ENCODE measurements at regions not wholly inside any gene's neighbourhood (a gene's known extent, or its start where the extent isn't known, plus 50 kb on each side); places are given as distances from the start of the nearest gene placed in this dataset.

DNA sequence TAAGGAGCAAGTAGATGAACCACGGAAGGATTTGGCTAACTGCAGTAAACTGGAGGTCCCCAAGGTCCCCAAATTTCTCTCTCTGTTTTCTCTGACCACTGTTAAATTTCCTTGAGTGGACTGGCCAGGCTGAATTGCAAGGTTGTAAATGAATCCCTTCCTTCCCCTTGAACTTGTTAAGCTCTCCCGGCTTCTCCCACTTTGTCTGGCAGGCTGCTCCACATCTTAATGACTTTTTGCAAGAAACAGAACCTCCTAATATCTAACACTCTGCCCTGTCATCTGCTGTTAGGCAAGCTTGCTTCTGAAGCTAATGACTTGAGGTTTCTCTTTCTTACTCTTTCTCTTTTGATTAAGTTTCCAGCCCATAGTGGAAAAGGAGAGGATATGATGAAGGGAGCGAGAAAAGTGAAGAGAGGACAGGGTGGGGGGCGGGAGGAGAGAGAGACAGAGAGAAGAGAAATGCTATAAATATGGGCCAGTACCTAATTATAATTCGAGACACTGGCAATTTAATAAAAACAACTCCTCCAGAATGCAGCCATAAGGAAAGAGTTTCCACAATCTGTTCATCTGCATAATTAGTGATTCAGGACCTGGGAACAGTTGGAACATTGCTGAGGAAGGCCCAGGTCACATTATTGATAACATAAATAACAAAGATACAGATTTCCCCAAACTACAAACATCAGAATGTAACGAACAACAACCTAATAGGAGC, 437.3 kb upstream of the MPDZ start:
- intact Hi-C loops (cut with micrococcal nuclease; ENCODE audit: unreplicated experiment) (no loop called here), in situ Hi-C loops (cut with MboI) (no loop called here)
- SMC1A ChIA-PET (ENCODE audit: uncharacterized antibody, unreplicated experiment): interaction anchor here (1.1 kb wide), 1 partner anchor 12 kb away, joined by 3 read pairs; no protein-coding TSS in a partner anchor
- H3K9me3 ChIP-seq (replicated peaks; ENCODE audit: control insufficient read depth, insufficient read depth, low read length): no peaks in the 10 kb centered on the region
- H2AFZ ChIP-seq (ENCODE audit: control insufficient read depth, low read depth, low read length): no peak overlapping the region
- CTCF ChIA-PET: no interaction called here
- FAIRE-seq (no peak), ATAC-seq (no peak), DNase-seq (ENCODE audit: low read depth, low spot score) (no peak)
- H3K4me2 ChIP-seq (ENCODE audit: control insufficient read depth, insufficient read depth): no peak overlapping the region
- no peaks in the 10 kb centered on the region for H3K79me2 ChIP-seq (ENCODE audit: control insufficient read depth, insufficient read depth, low read length)
- no peaks in the 10 kb centered on the region for H3K4me1 ChIP-seq (ENCODE audit: control insufficient read depth, insufficient read depth, low read length)
- H3K9ac ChIP-seq (ENCODE audit: control insufficient read depth, insufficient read depth, low read length): no peak overlapping the region
- TF ChIP-seq, protein P1, sequence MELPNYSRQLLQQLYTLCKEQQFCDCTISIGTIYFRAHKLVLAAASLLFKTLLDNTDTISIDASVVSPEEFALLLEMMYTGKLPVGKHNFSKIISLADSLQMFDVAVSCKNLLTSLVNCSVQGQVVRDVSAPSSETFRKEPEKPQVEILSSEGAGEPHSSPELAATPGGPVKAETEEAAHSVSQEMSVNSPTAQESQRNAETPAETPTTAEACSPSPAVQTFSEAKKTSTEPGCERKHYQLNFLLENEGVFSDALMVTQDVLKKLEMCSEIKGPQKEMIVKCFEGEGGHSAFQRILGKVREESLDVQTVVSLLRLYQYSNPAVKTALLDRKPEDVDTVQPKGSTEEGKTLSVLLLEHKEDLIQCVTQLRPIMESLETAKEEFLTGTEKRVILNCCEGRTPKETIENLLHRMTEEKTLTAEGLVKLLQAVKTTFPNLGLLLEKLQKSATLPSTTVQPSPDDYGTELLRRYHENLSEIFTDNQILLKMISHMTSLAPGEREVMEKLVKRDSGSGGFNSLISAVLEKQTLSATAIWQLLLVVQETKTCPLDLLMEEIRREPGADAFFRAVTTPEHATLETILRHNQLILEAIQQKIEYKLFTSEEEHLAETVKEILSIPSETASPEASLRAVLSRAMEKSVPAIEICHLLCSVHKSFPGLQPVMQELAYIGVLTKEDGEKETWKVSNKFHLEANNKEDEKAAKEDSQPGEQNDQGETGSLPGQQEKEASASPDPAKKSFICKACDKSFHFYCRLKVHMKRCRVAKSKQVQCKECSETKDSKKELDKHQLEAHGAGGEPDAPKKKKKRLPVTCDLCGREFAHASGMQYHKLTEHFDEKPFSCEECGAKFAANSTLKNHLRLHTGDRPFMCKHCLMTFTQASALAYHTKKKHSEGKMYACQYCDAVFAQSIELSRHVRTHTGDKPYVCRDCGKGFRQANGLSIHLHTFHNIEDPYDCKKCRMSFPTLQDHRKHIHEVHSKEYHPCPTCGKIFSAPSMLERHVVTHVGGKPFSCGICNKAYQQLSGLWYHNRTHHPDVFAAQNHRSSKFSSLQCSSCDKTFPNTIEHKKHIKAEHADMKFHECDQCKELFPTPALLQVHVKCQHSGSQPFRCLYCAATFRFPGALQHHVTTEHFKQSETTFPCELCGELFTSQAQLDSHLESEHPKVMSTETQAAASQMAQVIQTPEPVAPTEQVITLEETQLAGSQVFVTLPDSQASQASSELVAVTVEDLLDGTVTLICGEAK (IDR thresholded peaks at IDR 0.05; ENCODE audit: borderline replicate concordance): no peak
- TF ChIP-seq ZNF384 (IDR thresholded peaks at IDR 0.05; ENCODE audit: borderline replicate concordance, low read depth, low read length) (no peak), FOS (IDR thresholded peaks at IDR 0.05; ENCODE audit: borderline replicate concordance, extremely low read depth, insufficient read length) (no peak), IRF4 (IDR thresholded peaks at IDR 0.05; ENCODE audit: low read depth, low read length) (no peak), ETV6 (conservative IDR thresholded peaks at IDR 0.05 in 1 of 2, IDR thresholded peaks at IDR 0.05 in 1 of 2; ENCODE audit: borderline replicate concordance in 1 of 2, low read depth in 1 of 2) (no peak), ZNF24 (IDR thresholded peaks at IDR 0.05) (no peak), SREBF2 (IDR thresholded peaks at IDR 0.05; ENCODE audit: low read length) (no peak), BCL11A (IDR thresholded peaks at IDR 0.05; ENCODE audit: low read depth, low read length) (no peak), ASH2L (IDR thresholded peaks at IDR 0.05; ENCODE audit: borderline replicate concordance, low read depth) (no peak)
- TF ChIP-seq, protein P2, sequence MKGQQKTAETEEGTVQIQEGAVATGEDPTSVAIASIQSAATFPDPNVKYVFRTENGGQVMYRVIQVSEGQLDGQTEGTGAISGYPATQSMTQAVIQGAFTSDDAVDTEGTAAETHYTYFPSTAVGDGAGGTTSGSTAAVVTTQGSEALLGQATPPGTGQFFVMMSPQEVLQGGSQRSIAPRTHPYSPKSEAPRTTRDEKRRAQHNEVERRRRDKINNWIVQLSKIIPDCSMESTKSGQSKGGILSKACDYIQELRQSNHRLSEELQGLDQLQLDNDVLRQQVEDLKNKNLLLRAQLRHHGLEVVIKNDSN (IDR thresholded peaks at IDR 0.05; ENCODE audit: borderline replicate concordance, extremely low read length, insufficient read depth, low read depth, low read length): no peak
- TF ChIP-seq, protein P3, sequence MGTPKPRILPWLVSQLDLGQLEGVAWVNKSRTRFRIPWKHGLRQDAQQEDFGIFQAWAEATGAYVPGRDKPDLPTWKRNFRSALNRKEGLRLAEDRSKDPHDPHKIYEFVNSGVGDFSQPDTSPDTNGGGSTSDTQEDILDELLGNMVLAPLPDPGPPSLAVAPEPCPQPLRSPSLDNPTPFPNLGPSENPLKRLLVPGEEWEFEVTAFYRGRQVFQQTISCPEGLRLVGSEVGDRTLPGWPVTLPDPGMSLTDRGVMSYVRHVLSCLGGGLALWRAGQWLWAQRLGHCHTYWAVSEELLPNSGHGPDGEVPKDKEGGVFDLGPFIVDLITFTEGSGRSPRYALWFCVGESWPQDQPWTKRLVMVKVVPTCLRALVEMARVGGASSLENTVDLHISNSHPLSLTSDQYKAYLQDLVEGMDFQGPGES (IDR thresholded peaks at IDR 0.05): no peak
- TF ChIP-seq, protein P4, sequence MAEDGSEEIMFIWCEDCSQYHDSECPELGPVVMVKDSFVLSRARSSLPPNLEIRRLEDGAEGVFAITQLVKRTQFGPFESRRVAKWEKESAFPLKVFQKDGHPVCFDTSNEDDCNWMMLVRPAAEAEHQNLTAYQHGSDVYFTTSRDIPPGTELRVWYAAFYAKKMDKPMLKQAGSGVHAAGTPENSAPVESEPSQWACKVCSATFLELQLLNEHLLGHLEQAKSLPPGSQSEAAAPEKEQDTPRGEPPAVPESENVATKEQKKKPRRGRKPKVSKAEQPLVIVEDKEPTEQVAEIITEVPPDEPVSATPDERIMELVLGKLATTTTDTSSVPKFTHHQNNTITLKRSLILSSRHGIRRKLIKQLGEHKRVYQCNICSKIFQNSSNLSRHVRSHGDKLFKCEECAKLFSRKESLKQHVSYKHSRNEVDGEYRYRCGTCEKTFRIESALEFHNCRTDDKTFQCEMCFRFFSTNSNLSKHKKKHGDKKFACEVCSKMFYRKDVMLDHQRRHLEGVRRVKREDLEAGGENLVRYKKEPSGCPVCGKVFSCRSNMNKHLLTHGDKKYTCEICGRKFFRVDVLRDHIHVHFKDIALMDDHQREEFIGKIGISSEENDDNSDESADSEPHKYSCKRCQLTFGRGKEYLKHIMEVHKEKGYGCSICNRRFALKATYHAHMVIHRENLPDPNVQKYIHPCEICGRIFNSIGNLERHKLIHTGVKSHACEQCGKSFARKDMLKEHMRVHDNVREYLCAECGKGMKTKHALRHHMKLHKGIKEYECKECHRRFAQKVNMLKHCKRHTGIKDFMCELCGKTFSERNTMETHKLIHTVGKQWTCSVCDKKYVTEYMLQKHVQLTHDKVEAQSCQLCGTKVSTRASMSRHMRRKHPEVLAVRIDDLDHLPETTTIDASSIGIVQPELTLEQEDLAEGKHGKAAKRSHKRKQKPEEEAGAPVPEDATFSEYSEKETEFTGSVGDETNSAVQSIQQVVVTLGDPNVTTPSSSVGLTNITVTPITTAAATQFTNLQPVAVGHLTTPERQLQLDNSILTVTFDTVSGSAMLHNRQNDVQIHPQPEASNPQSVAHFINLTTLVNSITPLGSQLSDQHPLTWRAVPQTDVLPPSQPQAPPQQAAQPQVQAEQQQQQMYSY (CRISPR knock-in tag; IDR thresholded peaks at IDR 0.05): no peak
- H3K36me3 ChIP-seq (ENCODE audit: control insufficient read depth in 2 of 2, insufficient read depth in 2 of 2, low read length in 1 of 2): no peaks in the 10 kb centered on the region
- H3K27ac ChIP-seq (ENCODE audit: control insufficient read depth, insufficient read depth): no peak overlapping the region
- RAD21 ChIA-PET (ENCODE audit: unreplicated experiment): no interaction called here
- BruUV-seq (replicated peaks): no TSS peak
- H3K27me3 ChIP-seq (replicated peaks in 1 of 2; ENCODE audit: control insufficient read depth in 2 of 2, insufficient read depth in 2 of 2, low read length in 1 of 2): no peaks in the 10 kb centered on the region
- POLR2A ChIA-PET: no interaction called here
- no peaks in the 10 kb centered on the region for H4K20me1 ChIP-seq (ENCODE audit: control insufficient read depth, insufficient read depth)
- WGBS (ENCODE audit: insufficient coverage, insufficient replicate concordance, low lambda C conversion rate, missing lambda C conversion rate): 2% methylated on average over 6 of the region's 6 CpGs
- H3K4me3 ChIP-seq: no peak overlapping the region
